B cell (primary cell): ENCODE measurements at regions not wholly inside any gene's neighbourhood (a gene's known extent, or its start where the extent isn't known, plus 50 kb on each side); places are given as distances from the start of the nearest gene placed in this dataset.

ENCODE experiments used
- ATAC-seq: fragments of 200-7000 bp; cut with Tn5 transposase; one replicate; pipeline ENCODE4 v1.10.0; 2021; ENCODE audit warnings: low read depth, mild to moderate bottlenecking, moderate number of reproducible peaks, moderate library complexity
- CTCF ChIA-PET: fragments of 350-600 bp; sonication (Branson Sonifier 250); formaldehyde crosslinking; loops from one replicate; lab custom pipeline; 2021; ENCODE audit warnings: antibody characterized with exemption, inconsistent platforms; lab: Charles Lee
- POLR2A ChIA-PET: fragments of 350-600 bp; sonication (Branson Sonifier 250); formaldehyde crosslinking; loops from one replicate; lab custom pipeline; 2021; ENCODE audit warnings: antibody characterized with exemption; lab: Charles Lee
- DNase-seq: peaks from one replicate; pipeline ENCODE4 v3.0.0; 2013
- H2AFZ ChIP-seq: 2 replicates; pipeline ENCODE4 v1.6.1; 2012; ENCODE audit warnings: mild to moderate bottlenecking, low read depth, low read length; ENCODE audit not compliant: insufficient read depth, poor library complexity, severe bottlenecking
- H3K27ac ChIP-seq, 2 donors: 1 replicate in 1 of 2; 2 replicates in 1 of 2; pipeline ENCODE4 v1.5.1; 2012 to 2013; ENCODE audit warnings: low read length in 2 of 2, mild to moderate bottlenecking in 2 of 2, moderate library complexity in 1 of 2
- H3K27me3 ChIP-seq, 4 experiments: fragments of 200-600 bp in 1 of 4; sonication (generic) in 1 of 4; replicated peaks in 1 of 4; 1 replicate in 2 of 4; 2 replicates in 2 of 4; pipeline versions ENCODE4 v1.6.1 to v1.7.0; 2013 to 2016; ENCODE audit warnings: low read length in 3 of 4, mild to moderate bottlenecking in 2 of 4, mixed read lengths in 1 of 4, moderate library complexity in 1 of 4; ENCODE audit not compliant: insufficient read depth in 4 of 4, control insufficient read depth in 3 of 4; ENCODE audit errors: control extremely low read depth in 1 of 4
- H3K36me3 ChIP-seq, 2 experiments: replicated peaks in 1 of 2; 1 replicate in 1 of 2; 2 replicates in 1 of 2; pipeline versions ENCODE4 v1.6.1 to v1.7.1; 2013; ENCODE audit warnings: low read length in 1 of 2; ENCODE audit not compliant: insufficient read depth in 2 of 2, control insufficient read depth in 1 of 2; ENCODE audit errors: control extremely low read depth in 1 of 2, extremely low read depth in 1 of 2
- H3K4me1 ChIP-seq, 2 donors: fragments of 200-600 bp in 1 of 2; sonication (generic) in 1 of 2; 1 replicate in 1 of 2; 2 replicates in 1 of 2; pipeline versions ENCODE4 v1.5.1 to v1.6.1; 2013 to 2017; ENCODE audit warnings: low read length in 2 of 2; ENCODE audit not compliant: control insufficient read depth in 2 of 2, insufficient read depth in 2 of 2
- H3K4me2 ChIP-seq: replicated peaks from 2 replicates; pipeline ENCODE3; 2012; ENCODE audit warnings: mild to moderate bottlenecking, low read depth, low read length; ENCODE audit not compliant: poor library complexity, severe bottlenecking
- H3K4me3 ChIP-seq, 5 experiments: fragments of 200-600 bp in 1 of 5; sonication (generic) in 1 of 5; 1 replicate in 3 of 5; 2 replicates in 2 of 5; pipeline versions ENCODE4 v1.5.1 to v1.7.0; 2011 to 2016; ENCODE audit warnings: low read length in 4 of 5, mild to moderate bottlenecking in 4 of 5, low read depth in 2 of 5, control low read depth in 1 of 5, moderate library complexity in 1 of 5; ENCODE audit not compliant: insufficient read depth in 1 of 5; ENCODE audit errors: control extremely low read depth in 1 of 5, extremely low read depth in 1 of 5
- H3K79me2 ChIP-seq: fragments of 200-600 bp; sonication (generic); one replicate; pipeline ENCODE4 v1.6.0; 2016; ENCODE audit warnings: low read length; ENCODE audit not compliant: control insufficient read depth, insufficient read depth
- H3K9ac ChIP-seq: fragments of 200-600 bp; sonication (generic); 2 replicates; pipeline ENCODE4 v1.6.1; 2017; ENCODE audit warnings: mild to moderate bottlenecking, low read length, moderate library complexity
- H3K9me3 ChIP-seq, 3 donors: one replicate each; pipeline versions ENCODE4 v1.6.1 to v1.7.1; 2013; ENCODE audit warnings: low read length in 2 of 3; ENCODE audit not compliant: control insufficient read depth in 2 of 3, insufficient read depth in 1 of 3; ENCODE audit errors: control extremely low read depth in 1 of 3
- H4K20me1 ChIP-seq: 2 replicates; pipeline ENCODE4 v1.6.0; 2012; ENCODE audit warnings: mild to moderate bottlenecking, low read length; ENCODE audit not compliant: insufficient read depth, control insufficient read depth, poor library complexity, severe bottlenecking
- H3K27ac Mint-ChIP-seq: one replicate; pipeline ENCODE4 v1.8.0; 2021; ENCODE audit warnings: mixed read lengths
- H3K27me3 Mint-ChIP-seq: one replicate; pipeline ENCODE4 v1.8.0; 2021; ENCODE audit warnings: mixed read lengths
- H3K4me1 Mint-ChIP-seq: one replicate; pipeline ENCODE4 v1.8.0; 2021; ENCODE audit warnings: mixed read lengths
- H3K4me3 Mint-ChIP-seq: one replicate; pipeline ENCODE4 v1.8.0; 2021; ENCODE audit warnings: mixed read lengths
- H3K9me3 Mint-ChIP-seq: one replicate; pipeline ENCODE4 v1.8.0; 2022; ENCODE audit warnings: mixed read lengths; ENCODE audit not compliant: insufficient read depth
- CTCF ChIP-seq: fragments of 200-600 bp; IDR thresholded peaks from one replicate; pipeline ENCODE4 v1.8.0; 2022; ENCODE audit warnings: antibody characterized with exemption, mild to moderate bottlenecking
- EZH2 ChIP-seq: IDR thresholded peaks from 2 replicates; pipeline ENCODE4 v1.6.1; 2012; ENCODE audit warnings: borderline replicate concordance, low read depth, mild to moderate bottlenecking, moderate library complexity, low read length; ENCODE audit not compliant: insufficient read depth, poor library complexity, severe bottlenecking
- WGBS: methylation state at CpG from one replicate; pipeline ENCODE4 v1.1.5; 2013; ENCODE audit warnings: missing lambda C conversion rate; ENCODE audit not compliant: insufficient coverage; 5-methylcytosine and 5-hydroxymethylcytosine counted together
- intact Hi-C: fragments of 100-400 bp; cut with micrococcal nuclease; formaldehyde crosslinking; loops from one replicate; pipeline ENCODE4 v1.10.0; 2022

GRCh38 chr11:87675993-87676392 lies 499.2 kb downstream of the RAB38 start:
- no peak overlapping the region for H3K27ac Mint-ChIP-seq
- H3K9me3 ChIP-seq, result no peaks in the 10 kb centered on the region
- no peak overlapping the region for H3K4me3 ChIP-seq
- no peaks in the 10 kb centered on the region for H4K20me1 ChIP-seq
- POLR2A ChIA-PET, result no interaction called here
- no peak overlapping the region for H3K9ac ChIP-seq
- no peak overlapping the region for H3K27ac ChIP-seq
- H3K79me2 ChIP-seq, result no peaks in the 10 kb centered on the region
- H3K36me3 ChIP-seq, result no peaks in the 10 kb centered on the region
- no peaks in the 10 kb centered on the region for H3K4me1 Mint-ChIP-seq
- WGBS, result no CpG with 5 or more reads among the region's 1 CpG
- TF ChIP-seq CTCF, result no peak
- TF ChIP-seq EZH2, result no peak
- no peak overlapping the region for H3K4me2 ChIP-seq
- no peaks in the 10 kb centered on the region for H3K27me3 ChIP-seq
- CTCF ChIA-PET, result no interaction called here
- no peaks in the 10 kb centered on the region for H3K9me3 Mint-ChIP-seq
- H2AFZ ChIP-seq, result no peak overlapping the region
- intact Hi-C loops, result no loop called here
- H3K27me3 Mint-ChIP-seq, result no peaks in the 10 kb centered on the region
- ATAC-seq (no peak), DNase-seq (no peak)
- no peaks in the 10 kb centered on the region for H3K4me1 ChIP-seq
- no peak overlapping the region for H3K4me3 Mint-ChIP-seq

GRCh38 chr11:87666730-87667129 lies 508.5 kb downstream of the RAB38 start:
- Mint-ChIP-seq H3K27ac (no peak overlapping the region), H3K27me3 (no peaks in the 10 kb centered on the region), H3K9me3 (no peaks in the 10 kb centered on the region), H3K4me1 (no peaks in the 10 kb centered on the region), H3K4me3 (no peak overlapping the region)
- no peaks in the 10 kb centered on the region for H3K27me3 ChIP-seq
- TF ChIP-seq EZH2, result no peak
- no peak for TF ChIP-seq CTCF
- CTCF ChIA-PET, result no interaction called here
- H3K4me1 ChIP-seq, result no peaks in the 10 kb centered on the region
- WGBS, result 66% methylated on average over 5 of the region's 6 CpGs
- H3K36me3 ChIP-seq, result no peaks in the 10 kb centered on the region
- H3K9ac ChIP-seq, result no peak overlapping the region
- no peak overlapping the region for H3K4me3 ChIP-seq
- H3K9me3 ChIP-seq, result peaks cover 0 to 7% (median 0%) of the 10 kb centered on the region in 3 donors
- intact Hi-C loops, result no loop called here
- no peaks in the 10 kb centered on the region for H3K79me2 ChIP-seq
- POLR2A ChIA-PET, result no interaction called here
- DNase-seq (no peak), ATAC-seq (no peak)
- H4K20me1 ChIP-seq, result no peaks in the 10 kb centered on the region
- no peak overlapping the region for H3K4me2 ChIP-seq
- H3K27ac ChIP-seq, result no peak overlapping the region
- H2AFZ ChIP-seq, result no peak overlapping the region
